Right renal cortex interstitium (tissue), 3 donors: ENCODE measurements at regions not wholly inside any gene's neighbourhood (a gene's known extent, or its start where the extent isn't known, plus 50 kb on each side); places are given as distances from the start of the nearest gene placed in this dataset.

Experiments
- DNase-seq, 3 donors: peaks; one replicate each; pipeline ENCODE4 v3.0.0-alpha.2; 2013; ENCODE audit warnings: low read depth in 3 of 3, low spot score in 2 of 3

- DNase-seq = no peak
Observed at GRCh38 chr18:37975446-37975845, 409.8 kb upstream of the CELF4 start.

GRCh38 chr18:37967261-37967660 lies 401.7 kb upstream of the CELF4 start:
- DNase-seq = no peak

- no peak for DNase-seq
Observed at GRCh38 chr18:37965572-37965970, 400.0 kb upstream of the CELF4 start.

- no peak for DNase-seq
Observed at GRCh38 chr18:37964885-37965571, 399.4 kb upstream of the CELF4 start.

- DNase-seq = no peak
Observed at GRCh38 chr18:37963837-37964236, 398.2 kb upstream of the CELF4 start.

GRCh38 chr18:37962316-37962966 lies 396.8 kb upstream of the CELF4 start:
- DNase-seq = no peak

GRCh38 chr18:37958499-37958898 lies 392.9 kb upstream of the CELF4 start:
- no peak for DNase-seq

- no peak for DNase-seq
Observed at GRCh38 chr18:37956902-37957301, 391.3 kb upstream of the CELF4 start.

GRCh38 chr18:37956020-37956419 lies 390.4 kb upstream of the CELF4 start:
- DNase-seq = no peak

- no peak for DNase-seq
Observed at GRCh38 chr18:37955201-37955600, 389.6 kb upstream of the CELF4 start.

GRCh38 chr18:37953876-37954275 lies 388.3 kb upstream of the CELF4 start:
- DNase-seq = no peak

GRCh38 chr18:37948471-37948870 lies 382.9 kb upstream of the CELF4 start:
- no peak for DNase-seq

- DNase-seq = no peak
Observed at GRCh38 chr18:37946324-37946723, 380.7 kb upstream of the CELF4 start.

GRCh38 chr18:37944700-37945270 lies 379.2 kb upstream of the CELF4 start:
- no peak for DNase-seq

- no peak for DNase-seq
Observed at GRCh38 chr18:37937287-37937686, 371.7 kb upstream of the CELF4 start.

- DNase-seq = no peak
Observed at GRCh38 chr18:37935086-37935485, 369.5 kb upstream of the CELF4 start.

GRCh38 chr18:37930640-37931039 lies 365.0 kb upstream of the CELF4 start:
- no peak for DNase-seq

- no peak for DNase-seq
Observed at GRCh38 chr18:37922162-37922561, 356.6 kb upstream of the CELF4 start.

GRCh38 chr18:37920865-37921264 lies 355.3 kb upstream of the CELF4 start:
- no peak for DNase-seq

- no peak for DNase-seq
Observed at GRCh38 chr18:37913051-37913450, 347.5 kb upstream of the CELF4 start.

GRCh38 chr18:37902344-37902743 lies 336.7 kb upstream of the CELF4 start:
- no peak for DNase-seq

- DNase-seq = peak; percentile 27 to 57 (median 37)
Observed at GRCh38 chr18:37900326-37900725, 334.7 kb upstream of the CELF4 start.
